ENCODE measurements at regions not wholly inside any gene's neighbourhood (a gene's known extent, or its start where the extent isn't known, plus 50 kb on each side); places are given as distances from the start of the nearest gene placed in this dataset.

- ATAC-seq = no peak
These were observed 50.6 kb upstream of the ZNF385D start for GRCh38 chr3:21801631-21802030.

- ATAC-seq = no peak
These were observed 52.6 kb upstream of the ZNF385D start for GRCh38 chr3:21803604-21804003.

GRCh38 chr3:21804330-21804729 is 53.3 kb upstream of the ZNF385D start:
- ATAC-seq = no peak

GRCh38 chr3:21806733-21807132 is 55.7 kb upstream of the ZNF385D start:
- no peak for ATAC-seq

GRCh38 chr3:21825684-21826083 is 74.7 kb upstream of the ZNF385D start:
- ATAC-seq = no peak

- no peak for ATAC-seq
These were observed 75.4 kb upstream of the ZNF385D start for GRCh38 chr3:21826416-21826815.

GRCh38 chr3:21830541-21830940 is 79.5 kb upstream of the ZNF385D start:
- no peak for ATAC-seq

- no peak for ATAC-seq
These were observed 84.3 kb upstream of the ZNF385D start for GRCh38 chr3:21835264-21835663.

- no peak for ATAC-seq
These were observed 85.2 kb upstream of the ZNF385D start for GRCh38 chr3:21836227-21836626.

GRCh38 chr3:21839176-21839575 is 88.2 kb upstream of the ZNF385D start:
- ATAC-seq = no peak

- no peak for ATAC-seq
These were observed 88.6 kb upstream of the ZNF385D start for GRCh38 chr3:21839592-21839991.

GRCh38 chr3:21847005-21847404 is 96.0 kb upstream of the ZNF385D start:
- no peak for ATAC-seq

GRCh38 chr3:21859124-21860081 is 108.4 kb upstream of the ZNF385D start:
- no peak for ATAC-seq

- no peak for ATAC-seq
These were observed 109.1 kb upstream of the ZNF385D start for GRCh38 chr3:21860082-21860475.

GRCh38 chr3:21860657-21861056 is 109.6 kb upstream of the ZNF385D start:
- ATAC-seq = no peak

- no peak for ATAC-seq
These were observed 125.8 kb upstream of the ZNF385D start for GRCh38 chr3:21876782-21877181.

GRCh38 chr3:21877214-21877754 is 126.3 kb upstream of the ZNF385D start:
- ATAC-seq = no peak

GRCh38 chr3:21879184-21879886 is 128.3 kb upstream of the ZNF385D start:
- no peak for ATAC-seq

GRCh38 chr3:21888656-21889055 is 137.6 kb upstream of the ZNF385D start:
- no peak for ATAC-seq

GRCh38 chr3:21889166-21889565 is 138.2 kb upstream of the ZNF385D start:
- no peak for ATAC-seq

- no peak for ATAC-seq
These were observed 141.1 kb upstream of the ZNF385D start for GRCh38 chr3:21892104-21892503.

GRCh38 chr3:21893242-21893641 is 142.2 kb upstream of the ZNF385D start:
- ATAC-seq = no peak

- ATAC-seq = no peak
These were observed 143.7 kb upstream of the ZNF385D start for GRCh38 chr3:21894459-21895340.

Measured in esophagus mucosa (tissue), 1 donor.